ENCODE measurements at regions not wholly inside any gene's neighbourhood (a gene's known extent, or its start where the extent isn't known, plus 50 kb on each side); places are given as distances from the start of the nearest gene placed in this dataset.
"Not testable (repeated sequence)": the region's sequence is repeated elsewhere in the genome, so short reads cannot be mapped to it uniquely, and the experiment has no call there.

DNA sequence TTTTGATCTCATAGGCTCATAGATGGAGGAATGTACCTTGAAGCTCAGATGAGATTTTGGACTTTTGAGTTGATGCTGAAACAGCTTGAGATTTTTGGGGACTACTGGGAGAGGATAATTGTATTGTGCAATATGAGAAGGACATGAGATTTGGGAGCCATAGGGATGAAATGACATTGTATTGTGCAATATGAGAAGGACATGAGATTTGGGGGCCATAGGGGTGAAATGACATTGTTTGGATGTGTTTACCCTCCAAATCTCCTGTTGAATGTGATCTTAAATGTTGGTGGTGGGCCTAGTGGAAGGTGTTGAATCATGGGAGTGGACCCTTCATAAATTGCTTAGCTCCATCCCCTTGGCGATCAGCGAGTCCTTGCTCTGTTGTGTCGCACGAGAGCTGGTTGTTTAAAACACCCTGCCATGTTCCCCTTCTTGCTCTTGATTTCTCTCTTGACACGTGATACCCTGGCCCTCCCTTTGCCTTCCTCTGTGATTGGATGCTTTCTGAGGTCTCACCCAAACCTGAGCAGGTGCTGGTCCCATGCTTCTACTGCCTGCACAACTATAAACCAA is 110.9 kb upstream of the TPTE start:
- not testable (repeated sequence) for DNase-seq

DNA sequence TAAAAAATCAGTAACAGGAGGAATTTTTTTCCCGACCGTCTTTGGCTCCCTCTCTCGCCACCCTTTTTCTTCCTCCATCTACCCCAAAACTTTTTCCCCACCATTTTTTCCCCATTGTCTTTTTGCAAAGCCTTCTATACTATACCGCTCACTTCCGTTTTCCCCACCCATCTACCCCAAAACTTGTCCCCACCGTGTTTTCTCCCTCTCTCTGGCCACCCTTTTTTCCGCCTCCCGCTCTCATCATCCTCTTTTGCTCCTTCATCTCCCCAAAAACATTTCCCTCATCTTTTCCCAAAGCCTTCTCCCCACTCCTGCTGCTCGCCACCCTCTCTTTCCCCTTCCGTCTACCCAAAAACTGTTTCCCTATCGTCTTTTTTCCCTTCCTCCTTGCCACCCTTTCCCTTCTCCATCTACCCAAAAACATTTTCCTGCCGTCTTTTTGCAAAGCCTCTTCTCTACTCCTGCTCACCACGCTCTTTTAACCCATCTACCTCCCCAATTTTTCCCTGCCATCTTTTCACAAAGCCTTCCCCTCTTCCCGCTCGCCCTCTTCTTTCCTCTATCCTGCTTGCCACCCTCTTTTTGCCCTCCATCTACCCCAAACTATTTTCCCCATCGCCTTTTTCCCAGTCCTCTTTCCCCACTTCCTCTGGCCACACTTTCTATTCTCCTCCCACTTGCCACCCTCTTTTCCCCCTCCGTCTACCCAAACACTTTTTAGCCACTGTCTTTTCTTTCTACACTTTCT is 109.4 kb upstream of the TPTE start:
- not testable (repeated sequence) for DNase-seq

DNA sequence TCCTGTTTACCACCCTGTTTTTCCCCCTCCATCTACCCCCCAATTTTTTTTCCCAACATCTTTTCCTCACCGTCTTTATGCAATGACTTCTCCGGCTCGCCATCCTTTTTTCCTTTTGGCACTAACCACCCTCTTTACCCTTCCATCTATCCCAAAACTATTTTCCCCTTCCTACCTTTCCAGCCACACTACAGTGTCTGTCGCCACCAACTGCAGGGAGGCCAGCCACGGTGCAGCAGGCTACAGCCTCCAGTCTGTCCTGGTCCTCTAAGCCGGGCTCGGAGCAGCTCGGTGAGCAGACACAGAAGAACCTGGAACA is 108.5 kb upstream of the TPTE start:
- not testable (repeated sequence) for DNase-seq

DNA sequence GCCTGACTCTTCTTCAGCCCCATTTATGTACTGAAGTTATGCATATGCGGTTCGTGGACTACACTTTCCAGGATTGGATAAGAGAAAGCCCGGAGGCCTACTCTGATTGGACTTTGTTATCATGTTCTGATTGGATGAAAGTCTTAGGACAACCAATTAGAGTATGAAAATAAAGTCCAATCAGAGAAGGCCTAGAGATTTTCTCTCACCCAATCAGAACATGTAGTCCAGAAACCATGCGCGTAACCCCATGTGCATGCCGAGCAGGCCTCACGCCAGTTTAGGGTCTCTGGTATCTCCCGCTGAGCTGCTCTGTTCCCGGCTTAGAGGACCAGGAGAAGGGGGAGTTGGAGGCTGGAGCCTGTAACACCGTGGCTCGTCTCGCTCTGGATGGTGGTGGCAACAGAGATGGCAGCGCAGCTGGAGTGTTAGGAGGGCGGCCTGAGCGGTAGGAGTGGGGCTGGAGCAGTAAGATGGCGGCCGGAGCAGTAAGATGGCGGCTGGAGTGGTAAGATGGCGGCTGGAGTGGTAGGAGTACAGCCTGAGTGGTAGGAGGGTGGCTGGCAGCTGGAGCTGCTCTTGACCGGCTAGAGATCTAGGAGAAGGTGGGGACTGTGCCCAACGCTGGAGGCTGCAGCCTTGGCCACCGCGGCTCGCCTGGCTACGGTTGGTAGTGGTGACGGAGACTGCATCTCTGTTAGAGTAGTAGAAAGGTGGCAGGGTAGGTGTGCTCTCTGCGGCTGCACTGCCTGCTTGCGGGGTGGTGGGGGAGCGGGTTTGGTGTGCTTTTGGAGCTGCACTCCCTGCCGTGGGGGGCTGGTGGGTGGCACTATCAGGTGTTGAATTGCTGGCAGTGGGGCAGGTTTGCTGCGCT is 107.9 kb upstream of the TPTE start:
- DNase-seq = not testable (repeated sequence)

DNA sequence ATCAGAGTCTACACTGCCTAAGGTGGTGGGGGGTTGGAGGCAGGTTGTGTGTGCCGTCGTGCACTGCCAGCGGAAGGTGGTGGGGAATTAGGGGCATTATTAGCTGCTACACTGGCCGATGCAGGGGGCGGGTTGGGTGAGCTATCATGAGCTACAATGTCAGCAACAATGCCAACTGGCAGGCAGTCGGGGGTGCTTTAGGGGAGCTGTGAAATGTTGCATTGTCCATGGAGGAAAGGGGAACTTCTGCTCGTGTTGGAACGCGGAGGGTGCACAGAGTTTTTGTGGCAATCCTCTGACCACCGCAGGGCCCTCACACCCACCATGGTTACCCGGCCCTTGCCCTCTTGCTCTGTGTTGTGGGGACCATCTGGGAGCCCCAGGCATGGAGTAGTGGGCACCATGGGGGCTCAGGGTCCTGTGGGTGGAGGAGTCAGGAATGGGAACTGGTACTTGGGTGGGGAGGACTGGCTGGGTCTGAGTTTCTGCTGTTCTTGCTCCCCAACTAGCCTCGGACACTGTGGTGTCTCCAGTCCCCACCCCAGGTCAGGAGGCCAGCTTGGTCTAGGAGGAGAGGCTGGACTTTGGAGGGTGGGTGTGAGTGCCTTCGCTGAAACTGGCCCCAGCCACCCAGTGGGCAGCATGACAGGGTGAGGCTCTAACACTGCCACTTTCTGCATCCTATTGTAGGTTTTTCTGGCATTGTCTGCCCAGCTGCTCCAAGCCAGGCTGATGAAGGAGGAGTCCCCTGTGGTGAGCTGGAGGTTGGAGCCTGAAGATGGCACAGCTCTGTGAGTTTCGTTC is 107.1 kb upstream of the TPTE start:
- not testable (repeated sequence) for DNase-seq

DNA sequence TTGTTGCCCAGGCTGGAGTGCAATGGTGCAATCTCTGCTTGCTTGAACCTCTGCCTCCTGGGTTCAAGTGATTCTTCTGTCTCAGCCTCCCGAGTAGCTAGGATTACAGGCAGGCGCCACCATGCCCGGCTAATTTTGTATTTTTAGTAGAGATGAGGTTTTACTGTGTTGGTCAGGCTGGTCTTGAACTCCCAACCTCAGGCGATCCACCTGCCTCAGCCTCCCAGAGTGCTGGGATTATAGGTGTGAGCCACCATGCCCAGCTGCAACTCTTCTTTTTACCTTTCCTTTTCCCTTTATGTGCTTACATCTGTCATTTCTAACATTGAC is 106.5 kb upstream of the TPTE start:
- DNase-seq = not testable (repeated sequence)

DNA sequence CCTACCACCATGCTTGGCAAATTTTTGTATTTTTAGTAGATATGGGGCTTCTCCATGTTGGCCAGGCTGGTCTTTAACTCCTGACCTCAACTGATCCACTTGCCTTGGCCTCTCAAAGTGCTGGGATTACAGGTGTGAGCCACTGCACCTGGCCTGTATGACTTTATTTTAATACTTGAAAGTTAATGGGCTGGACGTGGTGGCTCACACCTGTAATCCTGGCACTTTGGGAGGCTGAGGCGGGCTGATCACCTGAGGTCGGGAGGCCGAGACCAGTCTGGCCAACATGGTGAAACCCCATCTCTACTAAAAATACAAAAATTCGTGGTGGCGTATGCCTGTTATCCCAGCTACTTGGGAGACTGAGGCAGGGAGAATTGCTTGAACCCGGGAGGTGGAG is 105.9 kb upstream of the TPTE start:
- not testable (repeated sequence) for DNase-seq

DNA sequence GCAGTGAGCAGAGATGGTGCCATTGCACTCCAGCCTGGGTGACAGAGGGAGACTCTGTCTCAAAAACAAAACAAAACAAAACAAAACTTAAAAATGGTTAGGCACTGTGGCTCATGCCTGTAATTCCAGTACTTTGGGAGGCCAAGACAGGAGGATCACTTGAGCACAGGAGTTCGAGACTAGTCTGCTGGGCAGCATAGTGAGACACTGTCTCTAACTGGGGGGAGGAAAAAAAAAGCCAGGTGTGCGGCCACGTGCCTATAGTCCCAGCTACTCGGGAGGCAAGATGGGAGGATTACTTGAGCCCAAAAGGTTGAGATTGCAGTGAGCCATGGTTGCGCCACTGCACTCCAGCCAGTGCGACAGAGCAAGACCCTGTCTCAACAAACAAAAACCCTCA is 105.5 kb upstream of the TPTE start:
- not testable (repeated sequence) for DNase-seq

DNA sequence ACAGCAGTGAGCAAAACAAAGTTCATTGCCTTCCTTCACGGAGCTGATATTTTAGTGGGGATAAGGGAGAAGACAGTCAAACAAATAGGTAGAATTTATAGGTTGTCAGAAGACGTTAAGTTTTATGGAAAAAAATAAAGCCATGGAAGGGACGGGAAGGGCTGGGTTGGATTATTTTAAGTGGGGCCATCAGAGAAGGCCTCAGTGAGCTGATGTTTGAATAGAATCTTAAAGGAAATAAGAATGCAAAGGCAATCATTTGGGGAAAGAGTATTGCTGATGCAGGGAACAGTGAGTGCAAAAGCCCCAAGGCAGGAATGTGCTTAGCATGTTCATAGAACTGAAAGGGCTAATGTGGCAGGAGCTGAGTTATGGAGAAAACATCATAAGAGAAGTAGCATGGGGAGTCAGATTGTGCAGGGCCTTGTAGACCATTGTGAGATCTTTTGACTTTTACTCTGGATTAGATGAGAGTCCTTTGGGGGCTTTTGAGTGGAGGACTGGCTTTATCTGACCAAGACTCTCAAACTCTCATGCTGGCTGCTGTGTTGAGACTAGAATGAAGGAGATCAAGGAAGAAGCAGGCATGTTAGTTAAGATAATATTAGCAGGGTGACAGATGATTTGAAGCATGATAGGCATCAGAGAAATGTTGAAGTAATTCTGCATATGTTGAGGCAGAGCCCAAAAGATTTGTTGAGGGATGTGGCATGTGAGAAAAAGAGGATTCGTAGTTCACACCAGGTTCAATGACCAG is 104.5 kb upstream of the TPTE start:
- not testable (repeated sequence) for DNase-seq

DNA sequence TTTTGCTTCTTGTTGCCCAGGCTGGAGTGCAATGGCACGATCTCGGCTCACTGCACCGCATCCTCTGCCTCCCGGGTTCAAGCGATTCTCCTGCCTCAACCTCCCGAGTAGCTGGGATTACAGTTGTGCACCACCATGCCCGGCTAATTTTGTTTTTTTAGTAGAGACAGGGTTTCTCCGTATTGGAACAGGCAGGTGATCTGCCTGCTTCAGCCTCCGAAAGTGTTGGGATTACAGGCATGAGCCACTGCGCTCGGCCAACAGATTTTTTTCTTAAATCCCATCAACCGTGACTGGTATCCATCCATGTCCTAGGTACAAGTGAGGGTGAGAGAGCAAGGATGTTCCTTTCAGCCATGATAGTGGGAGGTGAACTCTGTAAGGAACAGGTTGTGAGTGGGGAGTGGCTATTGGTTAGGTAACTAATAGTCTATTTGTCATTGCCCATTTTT is 103.8 kb upstream of the TPTE start:
- not testable (repeated sequence) for DNase-seq

DNA sequence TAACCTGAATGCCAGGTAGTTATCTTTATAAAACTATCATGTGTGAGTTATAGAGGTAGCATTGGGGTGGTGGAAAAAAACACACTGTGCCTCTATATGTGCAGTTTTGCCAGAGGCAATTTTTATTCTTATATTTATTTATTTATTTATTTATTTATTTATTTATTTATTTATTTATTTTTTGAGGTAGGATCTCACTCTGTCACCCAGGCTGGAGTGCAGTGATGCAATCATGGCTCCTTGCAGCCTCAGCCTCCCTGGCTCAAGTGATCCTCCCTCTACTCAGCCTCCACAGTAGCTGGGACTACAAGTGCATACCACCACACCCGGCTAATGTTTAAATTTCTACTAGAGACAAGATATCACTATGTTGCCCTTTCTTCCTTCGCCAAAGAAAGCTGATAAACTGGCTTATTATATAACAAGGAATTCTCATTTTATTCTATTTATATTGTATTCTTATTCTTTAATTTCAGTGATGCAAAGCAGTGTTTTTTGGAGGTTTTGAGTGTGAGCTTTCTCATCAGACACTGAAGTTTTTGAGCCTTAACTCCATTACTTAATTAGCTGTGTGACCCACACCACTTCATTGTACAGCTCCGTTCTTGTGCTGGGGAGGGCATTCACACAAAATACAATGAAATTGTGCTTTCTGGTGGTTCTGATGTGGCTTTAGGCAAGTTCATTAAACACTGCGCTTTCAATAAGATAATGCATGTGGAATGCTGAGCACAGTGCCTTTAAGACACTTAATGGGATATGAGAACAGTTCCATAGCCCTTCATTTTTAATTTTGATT is 102.9 kb upstream of the TPTE start:
- not testable (repeated sequence) for DNase-seq

DNA sequence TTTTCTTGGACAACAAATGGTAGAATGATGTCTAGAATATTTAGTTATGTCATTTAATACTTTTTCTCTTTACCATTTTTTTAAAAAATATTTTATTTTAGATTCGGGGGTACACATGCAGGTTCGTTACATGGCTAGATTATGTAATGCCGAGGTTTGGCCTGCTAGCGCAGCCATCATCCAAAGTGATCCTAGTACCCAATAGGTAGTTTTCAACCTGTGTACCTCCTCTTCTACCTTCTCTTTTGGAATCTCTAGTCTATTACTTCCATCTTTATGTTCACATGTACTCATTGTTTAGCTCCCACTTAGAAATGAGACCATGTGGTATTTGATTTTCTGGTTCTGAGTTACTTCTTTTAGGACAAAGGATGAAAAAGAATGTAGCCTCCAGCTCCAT is 100.2 kb upstream of the TPTE start:
- DNase-seq = not testable (repeated sequence)

DNA sequence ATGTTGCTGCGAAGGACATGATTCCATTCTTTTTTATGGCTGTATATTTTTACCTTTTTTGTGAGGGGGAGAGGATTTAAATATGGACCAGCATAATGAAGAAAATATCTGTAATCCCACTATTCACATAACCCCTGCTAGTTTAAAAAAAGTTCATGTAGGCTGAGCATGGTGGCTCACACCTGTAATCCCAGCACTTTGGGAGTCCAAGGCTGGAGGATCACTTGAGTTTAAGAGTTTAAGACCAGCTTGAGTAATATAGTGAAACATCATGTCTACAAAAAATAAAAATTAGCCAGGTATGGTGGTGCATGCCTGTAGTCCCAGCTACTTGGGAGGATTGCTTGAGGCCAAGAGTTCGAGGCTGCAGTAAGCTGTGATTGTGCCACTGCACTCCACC is 99.8 kb upstream of the TPTE start:
- DNase-seq = not testable (repeated sequence)

DNA sequence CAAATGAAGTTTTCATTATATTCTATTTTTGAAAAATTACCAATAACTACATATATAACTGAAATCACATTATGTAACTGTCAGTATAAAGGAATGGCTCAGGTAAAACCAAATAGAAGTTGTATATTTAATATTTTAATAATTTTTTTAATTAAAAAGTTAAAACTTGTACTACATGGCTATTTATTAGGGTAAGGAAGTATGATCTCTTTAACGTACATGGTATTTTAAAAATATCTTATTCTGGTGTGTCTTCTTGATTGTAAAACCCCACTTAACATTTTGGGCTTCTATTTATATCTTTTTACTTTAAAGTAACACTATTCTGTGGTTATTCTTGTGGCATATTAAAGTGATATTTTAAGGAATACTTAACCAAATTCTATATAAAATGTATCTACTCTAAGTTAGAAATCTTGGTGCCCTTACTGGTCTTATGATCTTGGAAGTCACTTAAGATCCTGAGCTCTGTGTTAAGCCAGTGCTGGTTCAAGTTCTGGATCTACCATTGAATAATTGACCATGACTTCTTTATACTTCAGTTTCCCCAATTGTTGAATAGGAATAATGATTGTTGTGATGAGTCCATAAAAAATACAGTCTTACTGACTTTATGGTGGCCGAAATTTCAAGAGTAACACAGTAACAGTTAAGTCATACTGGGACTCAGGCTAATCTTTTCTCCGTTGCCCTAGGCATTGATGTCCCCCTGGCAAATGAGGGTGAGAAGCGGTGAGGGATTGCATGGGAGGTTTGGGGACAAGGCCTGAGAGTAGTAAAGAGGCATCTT is 97.1 kb upstream of the TPTE start:
- DNase-seq = not testable (repeated sequence)

DNA sequence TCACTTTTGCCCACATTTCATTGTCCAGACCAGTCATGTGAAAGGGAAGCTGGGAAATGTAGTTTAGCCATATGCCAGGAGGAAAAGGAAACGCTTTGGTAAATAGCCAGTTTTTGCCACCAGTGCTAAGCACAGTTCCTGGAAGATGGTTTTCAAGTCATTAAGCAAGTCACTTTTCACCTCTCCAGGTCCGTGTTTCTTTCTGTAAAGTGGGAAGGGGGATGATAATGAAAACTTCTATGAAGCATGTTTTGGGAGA is 96.6 kb upstream of the TPTE start:
- not testable (repeated sequence) for DNase-seq

DNA sequence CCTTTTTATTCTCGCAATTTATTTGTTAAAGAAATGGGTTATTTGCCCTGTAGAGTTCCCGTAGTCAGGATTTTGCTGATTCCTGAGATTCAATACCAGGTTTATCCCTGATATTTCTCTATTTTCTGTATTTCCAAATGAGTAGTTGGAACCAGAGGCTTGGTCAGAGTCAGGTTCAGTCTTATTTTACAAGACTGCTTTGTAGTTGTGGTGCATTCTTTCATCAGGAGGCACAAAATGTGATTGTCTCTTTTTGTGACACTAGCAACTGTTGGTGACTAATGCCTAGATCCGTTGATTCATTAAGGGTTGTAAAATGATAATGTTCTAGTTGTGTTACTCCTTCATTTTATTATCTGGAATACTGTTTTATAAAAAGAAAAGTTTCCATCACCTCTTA is 95.5 kb upstream of the TPTE start:
- no peak for DNase-seq

DNA sequence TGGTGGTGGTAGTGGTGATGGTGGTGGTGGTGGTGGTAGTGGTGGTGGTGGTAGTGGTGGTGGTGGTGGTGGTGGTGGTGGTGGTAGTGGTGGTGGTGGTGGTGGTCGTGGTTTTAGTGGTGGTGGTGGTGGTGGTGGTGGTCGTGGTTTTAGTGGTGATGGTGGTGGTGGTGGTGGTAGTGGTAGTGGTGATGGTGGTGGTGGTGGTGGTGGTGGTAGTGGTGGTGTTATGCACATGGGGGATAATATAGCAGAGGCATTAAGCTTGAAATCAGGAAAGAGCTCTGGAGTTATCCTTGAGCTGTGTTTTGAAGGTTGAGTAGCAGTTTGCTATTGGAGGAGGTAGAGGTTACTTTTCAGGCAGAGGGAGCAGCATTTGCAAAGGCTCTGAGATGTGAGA is 94.6 kb upstream of the TPTE start:
- not testable (repeated sequence) for DNase-seq

DNA sequence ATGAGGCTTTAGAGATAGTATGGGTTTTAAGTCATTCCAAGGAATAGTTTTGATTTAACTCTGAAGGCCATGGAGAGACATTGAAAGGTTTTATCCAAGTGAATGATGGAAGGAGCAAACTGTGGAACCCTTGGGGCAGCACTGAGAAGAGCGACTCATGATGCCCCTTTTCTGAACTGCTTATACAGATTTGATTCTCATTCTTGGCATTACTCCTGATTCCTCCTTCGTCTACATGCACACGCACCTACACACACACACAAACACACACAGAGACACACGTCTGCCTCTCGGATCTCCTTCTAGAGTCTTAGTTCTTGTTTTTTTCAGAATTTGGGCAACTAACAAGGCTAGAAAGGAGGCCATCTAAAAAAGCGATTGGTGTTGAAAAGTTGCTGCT is 94.1 kb upstream of the TPTE start:
- not testable (repeated sequence) for DNase-seq

DNA sequence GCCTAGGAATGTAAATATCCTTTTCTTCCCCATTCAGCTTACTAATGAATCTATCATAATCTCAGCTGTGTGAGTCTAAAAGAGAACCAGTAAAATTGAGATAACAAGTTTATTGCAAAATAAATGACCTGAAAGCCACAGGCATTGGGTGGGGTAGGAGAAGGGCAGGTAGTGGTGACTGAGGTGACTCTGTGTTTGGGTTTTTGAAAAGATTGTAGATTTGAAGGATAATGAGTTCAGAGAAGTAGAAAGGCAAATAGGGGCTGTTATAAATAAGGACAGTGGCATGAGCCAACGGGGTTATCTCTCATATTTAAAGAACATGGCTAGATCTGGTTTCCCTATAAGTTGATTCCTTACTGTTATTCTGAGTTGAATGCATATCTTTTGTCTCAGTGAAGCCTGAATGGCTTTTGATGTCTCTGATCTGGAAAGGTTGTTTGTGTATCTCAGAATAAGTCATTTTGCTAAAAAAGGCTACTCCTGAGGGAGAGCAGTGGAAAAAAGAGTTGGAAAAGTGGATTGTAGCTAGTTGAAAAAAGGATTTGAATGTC is 92.3 kb upstream of the TPTE start:
- DNase-seq = not testable (repeated sequence)

DNA sequence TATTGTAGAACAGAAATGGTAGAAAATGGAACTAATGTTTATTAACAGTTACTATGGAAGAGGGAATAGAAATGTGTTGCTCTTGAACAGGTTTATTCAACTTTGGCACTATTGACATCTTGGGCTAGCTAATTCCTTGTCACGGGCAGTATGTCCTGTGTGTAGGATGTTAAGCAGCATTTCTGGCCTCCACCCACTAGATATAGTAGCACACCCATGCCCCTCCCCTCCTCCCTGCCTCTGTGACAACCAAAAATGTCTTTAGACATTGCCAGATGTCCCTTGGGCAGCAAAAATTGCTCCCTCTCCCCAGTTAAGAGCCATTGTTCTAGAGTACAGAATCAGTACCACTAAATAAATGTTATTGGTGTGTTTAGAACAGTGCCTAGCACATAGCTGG is 91.4 kb upstream of the TPTE start:
- no peak for DNase-seq

DNA sequence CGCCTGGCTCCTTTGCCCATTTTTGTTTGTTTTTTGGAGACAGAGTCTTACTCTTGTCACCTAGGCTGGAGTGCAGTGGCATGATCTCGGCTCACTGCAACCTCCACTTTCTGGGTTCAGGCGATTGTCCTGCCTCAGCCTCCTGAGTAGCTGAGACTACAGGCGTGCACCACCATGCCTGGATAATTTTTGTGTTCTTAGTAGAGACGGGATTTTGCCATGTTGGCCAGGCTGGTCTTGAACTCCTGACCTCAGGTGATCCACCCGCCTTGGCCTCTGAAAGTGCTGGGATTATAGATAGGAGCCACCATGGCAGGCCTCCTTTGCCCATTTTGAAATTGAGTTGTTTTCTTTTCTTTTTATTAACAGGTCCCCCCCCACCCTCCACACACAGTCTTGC is 89.4 kb upstream of the TPTE start:
- not testable (repeated sequence) for DNase-seq
